GM19238 (cell line): ENCODE measurements at regions not wholly inside any gene's neighbourhood (a gene's known extent, or its start where the extent isn't known, plus 50 kb on each side); places are given as distances from the start of the nearest gene placed in this dataset.

Experiments used
- DNase-seq: peaks from one replicate; pipeline ENCODE4 v3.0.0; 2011; ENCODE audit warnings: low spot score; ENCODE audit not compliant: insufficient read length

- DNase-seq = no peak
Measured at GRCh38 chr1:5478156-5478695, 514.0 kb downstream of the NPHP4 start.

- DNase-seq = no peak
Measured at GRCh38 chr1:5477716-5478115, 514.5 kb downstream of the NPHP4 start.

GRCh38 chr1:5475572-5475971 lies 516.7 kb downstream of the NPHP4 start:
- no peak for DNase-seq

GRCh38 chr1:5473268-5473667 lies 519.0 kb downstream of the NPHP4 start:
- DNase-seq = no peak

- no peak for DNase-seq
Measured at GRCh38 chr1:5466487-5466886, 525.7 kb downstream of the NPHP4 start.

GRCh38 chr1:5465281-5465711 lies 526.9 kb downstream of the NPHP4 start:
- no peak for DNase-seq

GRCh38 chr1:5464366-5464765 lies 527.9 kb downstream of the NPHP4 start:
- no peak for DNase-seq

- no peak for DNase-seq
Measured at GRCh38 chr1:5460974-5461373, 531.3 kb downstream of the NPHP4 start.

- no peak for DNase-seq
Measured at GRCh38 chr1:5459839-5460610, 532.2 kb downstream of the NPHP4 start.

- no peak for DNase-seq
Measured at GRCh38 chr1:5458248-5458647, 534.0 kb downstream of the NPHP4 start.

- DNase-seq = no peak
Measured at GRCh38 chr1:5456090-5456811, 536.0 kb downstream of the NPHP4 start.

- no peak for DNase-seq
Measured at GRCh38 chr1:5455651-5456050, 536.6 kb downstream of the NPHP4 start.

- no peak for DNase-seq
Measured at GRCh38 chr1:5455056-5455455, 537.2 kb downstream of the NPHP4 start.

- no peak for DNase-seq
Measured at GRCh38 chr1:5453347-5453746, 538.9 kb downstream of the NPHP4 start.

- no peak for DNase-seq
Measured at GRCh38 chr1:5451671-5452070, 540.6 kb downstream of the NPHP4 start.

GRCh38 chr1:5448486-5448885 lies 543.7 kb downstream of the NPHP4 start:
- no peak for DNase-seq

- no peak for DNase-seq
Measured at GRCh38 chr1:5447503-5447960, 544.7 kb downstream of the NPHP4 start.

- no peak for DNase-seq
Measured at GRCh38 chr1:5444396-5444795, 547.8 kb downstream of the NPHP4 start.

GRCh38 chr1:5436808-5437207 lies 555.4 kb downstream of the NPHP4 start:
- no peak for DNase-seq

GRCh38 chr1:5435414-5435813 lies 556.8 kb downstream of the NPHP4 start:
- DNase-seq = no peak

GRCh38 chr1:5432436-5432835 lies 559.8 kb downstream of the NPHP4 start:
- DNase-seq = no peak

GRCh38 chr1:5430911-5431697 lies 561.1 kb downstream of the NPHP4 start:
- DNase-seq = no peak
